Stimulated activated naive CD4-positive, alpha-beta T cell treated with Interleukin-2 at 50 U/mL for 16 hours (primary cell): ENCODE measurements at regions not wholly inside any gene's neighbourhood (a gene's known extent, or its start where the extent isn't known, plus 50 kb on each side); places are given as distances from the start of the nearest gene placed in this dataset.

Source experiments
- DNase-seq: peaks from one replicate; lab custom pipeline; 2025; lab: John Stamatoyannopoulos, UW

GRCh38 chr9:1331546-1332038 lies 281.4 kb downstream of the DMRT2 start:
- DNase-seq: no peak

- no peak for DNase-seq
These were observed 282.0 kb downstream of the DMRT2 start for GRCh38 chr9:1332156-1332555.

GRCh38 chr9:1335174-1335573 lies 285.0 kb downstream of the DMRT2 start:
- DNase-seq: no peak

DNA sequence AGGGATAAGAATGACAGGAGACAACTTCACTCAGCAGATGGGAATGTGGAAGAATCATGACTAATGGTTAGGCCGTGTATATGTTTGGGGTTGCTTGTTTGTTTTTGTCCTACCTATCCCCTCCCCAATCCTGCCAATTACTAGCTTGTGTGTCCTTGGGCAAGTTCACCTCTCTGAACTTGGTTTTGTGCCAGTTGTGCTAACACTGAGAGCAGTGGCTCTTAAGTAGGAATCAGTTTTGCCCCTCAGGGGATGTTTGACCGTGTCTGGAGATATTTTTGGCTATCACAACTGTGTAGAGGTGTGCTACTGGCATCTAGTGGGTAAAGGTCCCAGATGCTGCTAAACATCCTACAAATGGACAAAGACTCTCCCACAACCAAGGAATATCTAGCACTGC lies 287.0 kb downstream of the DMRT2 start:
- no peak for DNase-seq

GRCh38 chr9:1340390-1340789 lies 290.2 kb downstream of the DMRT2 start:
- no peak for DNase-seq

- no peak for DNase-seq
These were observed 303.1 kb downstream of the DMRT2 start for GRCh38 chr9:1353291-1353690.

DNA sequence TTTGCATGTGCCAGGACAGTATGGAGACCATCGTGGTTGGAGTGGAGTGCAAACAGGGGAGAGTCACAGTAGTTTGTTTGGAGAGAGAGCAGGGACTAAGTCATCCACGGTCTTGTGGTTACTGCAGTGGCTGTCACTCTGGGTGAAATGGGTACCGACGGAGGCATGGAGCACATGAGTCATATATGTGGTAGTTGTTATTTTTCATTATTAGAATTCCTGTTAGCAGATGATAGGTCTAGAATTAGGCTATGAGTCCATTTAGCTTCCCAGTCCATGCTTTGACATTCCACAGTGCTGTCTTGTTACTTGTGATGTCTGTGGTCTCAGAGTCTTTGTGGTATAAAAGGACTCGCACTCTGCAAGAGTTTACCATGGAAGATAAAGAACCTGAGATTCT lies 303.9 kb downstream of the DMRT2 start:
- no peak for DNase-seq

- DNase-seq: no peak
These were observed 304.4 kb downstream of the DMRT2 start for GRCh38 chr9:1354606-1355005.

GRCh38 chr9:1355656-1356055 lies 305.5 kb downstream of the DMRT2 start:
- DNase-seq: no peak

DNA sequence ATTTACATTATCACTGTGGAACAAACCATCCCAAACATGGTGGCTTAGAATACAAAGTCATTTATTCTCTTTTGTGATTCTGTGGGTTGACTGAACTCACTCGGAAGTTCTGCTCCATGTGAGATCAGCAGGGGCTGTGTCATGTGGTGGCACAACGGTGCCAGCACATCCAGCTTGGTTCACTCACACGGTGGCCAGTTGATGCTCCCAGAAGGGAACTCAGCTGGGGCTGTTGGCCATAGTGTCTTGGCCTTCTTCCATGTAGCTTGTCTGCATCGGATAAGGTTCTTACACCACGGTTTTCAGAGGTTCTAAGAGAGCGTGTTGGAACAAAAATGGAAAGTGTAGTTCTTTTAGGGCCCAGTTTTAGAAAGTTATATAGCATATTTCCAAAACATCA lies 312.7 kb downstream of the DMRT2 start:
- DNase-seq: no peak

GRCh38 chr9:1366276-1366675 lies 316.1 kb downstream of the DMRT2 start:
- no peak for DNase-seq

DNA sequence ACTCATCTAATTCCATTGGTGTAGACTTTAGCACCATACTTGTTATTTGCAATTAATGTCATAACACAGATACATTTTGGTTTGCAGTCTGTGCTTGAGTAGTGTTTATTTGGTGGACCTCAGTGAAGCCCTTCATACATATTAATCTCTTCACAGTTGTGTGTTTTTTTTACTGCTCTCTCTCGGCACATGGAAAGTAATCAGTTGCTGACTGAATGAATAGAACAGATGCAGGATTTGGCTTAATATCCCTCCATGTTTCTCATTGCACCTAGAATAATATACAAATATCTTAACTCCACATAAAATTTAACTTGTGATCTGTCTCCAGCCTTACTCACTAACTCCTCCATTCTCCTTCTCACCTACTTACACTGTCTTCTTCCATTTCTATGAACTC lies 319.1 kb downstream of the DMRT2 start:
- no peak for DNase-seq

- no peak for DNase-seq
These were observed 323.3 kb downstream of the DMRT2 start for GRCh38 chr9:1373445-1373844.

GRCh38 chr9:1383899-1384455 lies 333.8 kb downstream of the DMRT2 start:
- DNase-seq: no peak

- DNase-seq: no peak
These were observed 334.7 kb downstream of the DMRT2 start for GRCh38 chr9:1384816-1385215.

DNA sequence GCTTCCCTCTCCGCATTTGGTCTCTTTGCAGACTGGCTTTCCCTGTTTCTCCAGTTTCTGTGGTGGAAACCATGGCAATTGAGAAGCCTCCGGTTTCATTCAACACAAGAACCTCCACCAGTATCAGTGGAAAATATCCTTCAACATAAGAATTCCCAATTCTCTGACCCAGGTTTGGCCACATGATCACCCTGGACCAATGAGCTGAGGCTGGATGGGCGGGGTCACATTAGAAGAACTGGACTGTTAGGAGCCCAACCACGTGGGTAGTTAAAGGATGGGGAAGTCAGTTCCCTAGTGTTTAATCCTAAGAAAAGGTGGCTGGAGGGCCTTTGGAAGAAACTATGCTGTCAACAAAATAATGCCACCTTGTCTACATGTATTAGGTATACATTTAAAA lies 336.3 kb downstream of the DMRT2 start:
- no peak for DNase-seq

- DNase-seq: no peak
These were observed 338.1 kb downstream of the DMRT2 start for GRCh38 chr9:1388216-1388615.

GRCh38 chr9:1400983-1401382 lies 350.8 kb downstream of the DMRT2 start:
- DNase-seq: no peak

- DNase-seq: no peak
These were observed 354.8 kb downstream of the DMRT2 start for GRCh38 chr9:1404940-1405339.

DNA sequence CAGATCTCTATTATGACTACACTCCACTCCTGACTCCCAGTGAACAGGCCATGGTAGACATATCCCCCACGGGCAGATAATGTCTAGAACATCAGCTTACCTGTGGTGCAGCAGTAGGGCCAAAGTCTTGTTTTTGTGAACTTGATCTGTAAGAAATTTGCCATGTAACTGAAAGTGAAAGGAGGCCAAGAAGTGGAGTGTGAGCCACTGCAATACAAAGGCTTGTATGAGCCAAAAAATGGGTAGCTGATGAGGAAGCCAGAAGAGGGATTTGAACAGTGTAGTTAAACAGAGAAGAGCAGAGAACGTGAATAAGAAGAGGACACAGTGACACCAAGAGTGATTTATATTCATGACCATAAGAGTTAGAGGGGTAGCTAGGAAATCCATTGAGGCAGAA lies 361.7 kb downstream of the DMRT2 start:
- no peak for DNase-seq

DNA sequence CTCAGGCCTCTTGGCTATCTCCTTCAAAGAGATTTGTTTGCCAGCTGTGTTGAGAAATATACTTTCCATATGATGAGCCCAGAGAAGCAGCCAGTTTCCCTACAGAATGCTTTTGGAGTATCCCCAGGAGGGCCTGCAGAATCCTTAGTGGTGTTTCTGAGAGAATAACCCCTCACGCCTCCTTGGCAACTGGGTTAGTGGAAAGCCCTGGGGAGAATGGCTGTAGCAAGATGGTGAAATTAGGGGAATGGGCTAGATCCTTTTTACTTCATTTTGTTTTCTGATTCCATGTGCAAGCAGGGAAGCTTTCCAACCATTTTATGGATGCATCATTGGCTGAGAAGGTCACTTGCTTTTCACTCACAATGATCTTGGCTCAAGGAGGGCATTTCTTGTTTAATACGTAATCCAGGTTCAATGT lies 364.6 kb downstream of the DMRT2 start:
- no peak for DNase-seq

DNA sequence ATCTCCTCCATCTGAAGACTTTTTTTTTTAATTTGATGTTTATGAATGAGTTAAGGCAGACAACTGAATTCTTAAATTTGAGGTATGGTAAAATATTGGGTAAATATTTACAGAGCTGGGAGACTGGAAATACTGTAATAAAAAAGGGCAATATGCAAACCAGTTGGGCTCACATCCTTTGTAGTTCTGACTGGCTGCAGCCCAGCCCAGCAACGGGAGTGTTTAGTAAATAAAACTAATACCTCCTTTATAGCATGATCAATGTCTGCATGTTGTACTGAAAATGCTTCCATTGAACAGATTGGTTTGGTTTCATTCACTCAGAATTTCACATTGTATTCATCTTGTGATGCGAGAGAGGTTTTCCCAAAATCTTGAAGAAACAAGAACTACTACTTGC lies 365.0 kb downstream of the DMRT2 start:
- DNase-seq: no peak

DNA sequence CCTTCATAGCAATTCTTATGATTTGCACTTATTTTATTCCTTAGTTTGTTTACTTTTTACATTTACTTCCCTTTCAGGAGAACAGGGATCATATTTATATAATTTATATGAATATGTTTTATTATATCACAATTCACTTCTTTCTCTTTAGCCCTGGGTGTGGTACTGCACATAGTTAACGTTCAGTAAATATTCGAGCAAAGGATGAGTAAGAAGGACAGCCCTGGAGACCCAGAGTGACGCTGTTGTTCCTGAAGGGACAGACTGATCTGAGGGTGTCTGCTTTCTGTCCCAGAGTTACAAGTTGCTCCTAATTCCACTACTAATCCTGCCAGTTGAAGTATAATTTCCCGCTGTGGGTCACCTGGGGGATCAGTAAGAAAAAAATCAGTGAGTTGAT lies 366.1 kb downstream of the DMRT2 start:
- DNase-seq: no peak

GRCh38 chr9:1421436-1421835 lies 371.3 kb downstream of the DMRT2 start:
- no peak for DNase-seq

DNA sequence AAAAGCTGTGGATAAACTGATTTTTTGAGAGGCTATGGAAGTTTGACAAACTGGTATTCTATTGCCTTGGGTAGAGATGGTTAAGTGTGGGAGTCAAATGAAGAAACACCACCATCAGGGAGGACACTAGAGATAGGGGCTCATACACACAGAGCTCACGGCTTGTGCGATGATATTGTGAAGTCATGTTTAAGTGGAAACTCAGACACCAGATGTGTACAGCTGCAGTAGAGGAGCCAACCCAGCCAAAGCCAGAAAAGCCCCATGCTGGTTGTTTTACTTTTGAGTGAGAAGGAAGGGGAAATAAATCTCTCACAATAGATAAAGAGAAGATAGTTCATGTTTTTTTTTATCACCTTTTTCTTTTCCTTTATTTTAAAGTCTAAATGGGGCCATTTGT lies 377.7 kb downstream of the DMRT2 start:
- DNase-seq: no peak
